GM23338 (cell line): ENCODE measurements at regions not wholly inside any gene's neighbourhood (a gene's known extent, or its start where the extent isn't known, plus 50 kb on each side); places are given as distances from the start of the nearest gene placed in this dataset.
A peak's percentile ranks its signal among the peaks of the same experiment; 100 is the strongest.

Experiments
- ATAC-seq: fragments of 200-7000 bp; cut with Tn5 transposase; 3 replicates; pipeline ENCODE4 v1.9.1; 2020
- DNase-seq: peaks from one replicate; pipeline ENCODE4 v3.0.0-alpha.2; 2015; ENCODE audit warnings: low spot score
- H2AFZ ChIP-seq: fragments of 200-600 bp; sonication (generic); 2 replicates; pipeline ENCODE4 v1.8.0; 2016; ENCODE audit warnings: antibody characterized with exemption, mild to moderate bottlenecking, moderate library complexity
- H3F3A ChIP-seq: fragments of 200-600 bp; sonication (generic); replicated peaks from 2 replicates; pipeline ENCODE4 v1.8.0; 2017; ENCODE audit warnings: antibody characterized with exemption, mixed run types, low read depth
- H3K27ac ChIP-seq: fragments of 200-600 bp; sonication (generic); 2 replicates; pipeline ENCODE4 v1.6.1; 2016; ENCODE audit warnings: low read depth
- H3K27me3 ChIP-seq: fragments of 200-600 bp; sonication (generic); 2 replicates; pipeline ENCODE4 v1.8.0; 2016; ENCODE audit warnings: mild to moderate bottlenecking, mixed run types, moderate library complexity; ENCODE audit not compliant: insufficient read depth
- H3K36me3 ChIP-seq: fragments of 200-600 bp; sonication (generic); 2 replicates; pipeline ENCODE4 v1.8.0; 2016; ENCODE audit warnings: mild to moderate bottlenecking; ENCODE audit not compliant: insufficient read depth
- H3K4me1 ChIP-seq: fragments of 200-600 bp; sonication (generic); 2 replicates; pipeline ENCODE4 v1.8.0; 2016; ENCODE audit warnings: mild to moderate bottlenecking, moderate library complexity; ENCODE audit not compliant: insufficient read depth
- H3K4me2 ChIP-seq: fragments of 200-600 bp; sonication (generic); 2 replicates; pipeline ENCODE4 v1.7.1; 2017; ENCODE audit warnings: mixed run types
- H3K4me3 ChIP-seq: fragments of 200-600 bp; sonication (generic); 2 replicates; pipeline ENCODE4 v1.6.1; 2016; ENCODE audit warnings: mixed run types
- H3K79me2 ChIP-seq: fragments of 200-600 bp; sonication (generic); replicated peaks from 2 replicates; pipeline ENCODE4 v1.8.0; 2017; ENCODE audit warnings: mild to moderate bottlenecking; ENCODE audit not compliant: insufficient read depth
- H3K9me2 ChIP-seq: fragments of 200-600 bp; sonication (generic); 2 replicates; pipeline ENCODE4 v1.8.0; 2017; ENCODE audit not compliant: insufficient read depth
- H4K20me1 ChIP-seq: fragments of 200-600 bp; sonication (generic); replicated peaks from 2 replicates; pipeline ENCODE4 v1.8.0; 2017; ENCODE audit warnings: mild to moderate bottlenecking; ENCODE audit not compliant: insufficient read depth
- H3K27ac Mint-ChIP-seq: 2 replicates; pipeline ENCODE4 v1.8.0; 2020; ENCODE audit warnings: inconsistent platforms, mild to moderate bottlenecking, moderate library complexity, mixed read lengths
- H3K27me3 Mint-ChIP-seq: 3 replicates; pipeline ENCODE4 v1.8.0; 2022; ENCODE audit warnings: low read depth, mild to moderate bottlenecking, moderate library complexity, mixed read lengths, inconsistent platforms; ENCODE audit not compliant: insufficient read depth, poor library complexity
- H3K36me3 Mint-ChIP-seq: 3 replicates; pipeline ENCODE4 v1.8.0; 2021; ENCODE audit warnings: low read depth, mild to moderate bottlenecking, inconsistent platforms, moderate library complexity, mixed read lengths
- H3K4me1 Mint-ChIP-seq: 3 replicates; pipeline ENCODE4 v1.8.0; 2020; ENCODE audit warnings: mild to moderate bottlenecking, inconsistent platforms, mixed read lengths
- H3K4me3 Mint-ChIP-seq: 3 replicates; pipeline ENCODE4 v1.8.0; 2021; ENCODE audit warnings: moderate library complexity, mild to moderate bottlenecking, inconsistent platforms, mixed read lengths
- H3K9me3 Mint-ChIP-seq: 3 replicates; pipeline ENCODE4 v1.8.0; 2020; ENCODE audit warnings: moderate library complexity, mild to moderate bottlenecking, inconsistent platforms, mixed read lengths
- CREB1 ChIP-seq: fragments of 250-450 bp; sonication (Bioruptor Pico); IDR thresholded peaks from 2 replicates; pipeline ENCODE4 v1.5.0; 2020; ENCODE audit warnings: low read depth, mild to moderate bottlenecking, moderate library complexity
- CTCF ChIP-seq, 2 experiments: fragments of 200-600 bp in 1 of 2; sonication (generic) in 1 of 2; conservative IDR thresholded peaks; 2 replicates each; pipeline versions ENCODE4 v1.5.1 to v1.6.1; 2016 to 2017; ENCODE audit warnings: antibody characterized with exemption in 2 of 2, low read depth in 2 of 2, mild to moderate bottlenecking in 2 of 2, moderate library complexity in 1 of 2
- EZH2phosphoT487 ChIP-seq: fragments of 200-600 bp; sonication (generic); IDR thresholded peaks from one replicate; pipeline ENCODE4 v1.8.1; 2018; ENCODE audit warnings: antibody characterized with exemption; ENCODE audit not compliant: unreplicated experiment
- JUNB ChIP-seq: IDR thresholded peaks from one replicate; pipeline ENCODE4 v1.6.1; 2016; ENCODE audit warnings: antibody characterized with exemption; ENCODE audit not compliant: unreplicated experiment
- REST ChIP-seq: IDR thresholded peaks from one replicate; pipeline ENCODE4 v1.6.1; 2018; ENCODE audit warnings: antibody characterized with exemption; ENCODE audit not compliant: unreplicated experiment
- ZNF462 ChIP-seq: fragments of 250-450 bp; sonication (Bioruptor Pico); IDR thresholded peaks from 2 replicates; pipeline ENCODE4 v1.5.0; 2020; ENCODE audit warnings: mild to moderate bottlenecking, moderate library complexity

GRCh38 chr4:32037399-32037798 is 1317.2 kb downstream of the PCDH7 start (continued):
- no peak for TF ChIP-seq REST

- no peak for DNase-seq
- Histone ChIP-seq H3F3A (no peaks in the 10 kb centered on the region), H3K79me2 (no peaks in the 10 kb centered on the region), H3K4me2 (no peak overlapping the region), H3K27ac (no peak overlapping the region), H3K27me3 (no peaks in the 10 kb centered on the region), H3K9me2 (no peaks in the 10 kb centered on the region), H3K4me3 (no peak overlapping the region), H4K20me1 (no peaks in the 10 kb centered on the region), H3K4me1 (0 out of 2 replicates have a peak, but pooled peaks cover under 1% of the 10 kb centered on the region), H3K36me3 (no peaks in the 10 kb centered on the region), H2AFZ (no peak overlapping the region)
- ATAC-seq, result no peak
- Mint-ChIP-seq H3K27ac (no peak overlapping the region), H3K9me3 (peaks cover 5% of the 10 kb centered on the region; the same call in 1 of the 3 replicates), H3K36me3 (no peaks in the 10 kb centered on the region), H3K4me1 (peaks cover 6% of the 10 kb centered on the region; the same call in 2 of the 3 replicates), H3K27me3 (no peaks in the 10 kb centered on the region), H3K4me3 (no peak overlapping the region)
- peak in 1 of 2 experiments; percentile 48; a peak in 2 of 4 replicates for TF ChIP-seq CTCF (conservative IDR thresholded peaks at IDR 0.05; ENCODE audit: low read depth in 2 of 2)
- TF ChIP-seq EZH2phosphoT487, result no peak
Observed at GRCh38 chr4:32042486-32043247, 1322.5 kb downstream of the PCDH7 start.

- no peaks in the 10 kb centered on the region for H4K20me1 ChIP-seq
- no peak overlapping the region for H2AFZ ChIP-seq
- no peak for TF ChIP-seq ZNF462 (CRISPR knock-in tag)
- TF ChIP-seq JUNB, result no peak
- no peak for TF ChIP-seq CREB1 (CRISPR knock-in tag)
- TF ChIP-seq EZH2phosphoT487, result no peak
Observed at GRCh38 chr4:32043248-32043633, 1323.1 kb downstream of the PCDH7 start.

More at GRCh38 chr4:32043248-32043633, 1323.1 kb downstream of the PCDH7 start:
- Histone ChIP-seq H3K9me2 (no peaks in the 10 kb centered on the region), H3K4me2 (no peak overlapping the region), H3K4me3 (no peak overlapping the region), H3K79me2 (no peaks in the 10 kb centered on the region), H3F3A (no peaks in the 10 kb centered on the region), H3K36me3 (no peaks in the 10 kb centered on the region), H3K27ac (no peak overlapping the region), H3K27me3 (no peaks in the 10 kb centered on the region), H3K4me1 (no peaks in the 10 kb centered on the region)
- Mint-ChIP-seq H3K36me3 (no peaks in the 10 kb centered on the region), H3K27ac (no peak overlapping the region), H3K27me3 (no peaks in the 10 kb centered on the region), H3K4me3 (no peak overlapping the region), H3K4me1 (peaks cover 4% of the 10 kb centered on the region; the same call in 2 of the 3 replicates), H3K9me3 (peaks cover 5% of the 10 kb centered on the region; the same call in 1 of the 3 replicates)
- no peak for DNase-seq
- no peak for ATAC-seq
